Stimulated activated naive B cell treated with anti-CD40 and anti-IgM and Interleukin-4, amounts not matched to agents 10 μg/mL and 1 μg/mL and 100 μg/mL, for 72 hours (primary cell): ENCODE measurements at regions not wholly inside any gene's neighbourhood (a gene's known extent, or its start where the extent isn't known, plus 50 kb on each side); places are given as distances from the start of the nearest gene placed in this dataset.
"Not testable (repeated sequence)": the region's sequence is repeated elsewhere in the genome, so short reads cannot be mapped to it uniquely, and the experiment has no call there.

Experiments
- ATAC-seq, 2 donors: fragments of 150-1000 bp; cut with Tn5 transposase; replicated peaks; 2 replicates each; pipeline ENCODE4 v1.10.0; 2021; ENCODE audit warnings: moderate library complexity in 1 of 2
- DNase-seq: peaks from one replicate; pipeline ENCODE4 v3.0.0; 2021
- H3K27ac Mint-ChIP-seq: one replicate; pipeline ENCODE4 v1.8.0; 2022; ENCODE audit warnings: mild to moderate bottlenecking, mixed read lengths
- H3K27me3 Mint-ChIP-seq, 2 donors: one replicate each; pipeline ENCODE4 v1.8.0; 2022; ENCODE audit warnings: mixed read lengths in 2 of 2
- H3K36me3 Mint-ChIP-seq, 2 donors: one replicate each; pipeline ENCODE4 v1.8.0; 2022; ENCODE audit warnings: mixed read lengths in 2 of 2, mild to moderate bottlenecking in 1 of 2
- H3K4me1 Mint-ChIP-seq, 2 donors: one replicate each; pipeline ENCODE4 v1.8.0; 2022; ENCODE audit warnings: mixed read lengths in 2 of 2, mild to moderate bottlenecking in 1 of 2
- H3K4me3 Mint-ChIP-seq, 2 donors: one replicate each; pipeline ENCODE4 v1.8.0; 2022; ENCODE audit warnings: mild to moderate bottlenecking in 2 of 2, mixed read lengths in 2 of 2, moderate library complexity in 1 of 2
- H3K9me3 Mint-ChIP-seq, 2 donors: one replicate each; pipeline ENCODE4 v1.8.0; 2022; ENCODE audit warnings: mixed read lengths in 2 of 2, mild to moderate bottlenecking in 1 of 2

- Mint-ChIP-seq H3K4me1 (no peaks in the 10 kb centered on the region), H3K27ac (no peak overlapping the region), H3K27me3 (no peaks in the 10 kb centered on the region), H3K4me3 (no peak overlapping the region), H3K9me3 (peaks cover 4 to 13% of the 10 kb centered on the region in 2 donors), H3K36me3 (no peaks in the 10 kb centered on the region)
- ATAC-seq, result no peak
- no peak for DNase-seq
Measured at GRCh38 chrX:147228153-147228552, 413.6 kb upstream of the CXorf51A start.

DNA sequence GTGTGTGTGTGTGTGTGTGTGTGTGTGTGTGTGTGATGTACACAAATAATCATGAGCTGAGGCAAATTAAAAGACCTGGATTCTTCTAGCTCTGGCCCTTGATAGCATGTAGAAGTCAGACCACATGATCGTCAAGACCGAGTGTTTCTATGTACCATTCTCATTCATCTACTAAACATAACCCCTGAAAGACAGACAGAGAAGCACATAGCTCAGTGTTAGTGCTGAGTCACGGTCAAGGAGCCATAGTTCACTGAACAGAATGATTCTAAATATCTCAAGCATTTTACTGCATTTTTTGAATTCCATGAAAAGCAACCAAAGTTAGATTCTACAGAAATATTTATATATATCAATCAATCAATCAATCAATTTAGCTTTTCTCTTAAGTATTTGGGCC lies 412.3 kb upstream of the CXorf51A start:
- no peak overlapping the region for H3K4me3 Mint-ChIP-seq
- H3K9me3 Mint-ChIP-seq, result peaks cover 4 to 13% of the 10 kb centered on the region in 2 donors
- H3K36me3 Mint-ChIP-seq, result no peaks in the 10 kb centered on the region
- DNase-seq (no peak), ATAC-seq (no peak)
- no peak overlapping the region for H3K27ac Mint-ChIP-seq
- H3K27me3 Mint-ChIP-seq, result no peaks in the 10 kb centered on the region
- H3K4me1 Mint-ChIP-seq, result no peaks in the 10 kb centered on the region

DNA sequence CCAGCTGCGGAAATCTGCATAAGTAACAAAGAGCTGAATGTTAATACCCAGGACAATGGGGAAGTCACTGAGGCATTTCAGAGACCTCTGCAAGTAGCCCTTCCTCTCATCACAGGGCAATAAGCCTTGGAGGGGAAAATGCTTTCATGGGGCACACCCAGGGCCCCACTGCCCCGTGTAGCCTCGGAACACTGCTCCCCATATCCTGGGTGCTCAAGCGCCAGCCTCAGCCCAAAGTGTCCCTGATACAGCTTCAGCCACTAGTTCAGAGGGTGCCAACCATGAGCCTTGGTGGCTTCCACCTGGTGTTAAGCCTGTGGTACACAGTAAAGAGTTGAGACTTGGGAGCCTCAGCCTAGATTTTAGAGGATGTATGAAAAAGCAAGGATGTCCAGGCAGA lies 402.8 kb upstream of the CXorf51A start:
- DNase-seq (no peak), ATAC-seq (no peak)
- Mint-ChIP-seq H3K27me3 (no peaks in the 10 kb centered on the region), H3K4me1 (no peaks in the 10 kb centered on the region), H3K9me3 (peaks cover 0 to under 1% of the 10 kb centered on the region in 2 donors), H3K36me3 (no peaks in the 10 kb centered on the region), H3K4me3 (no peak overlapping the region), H3K27ac (no peak overlapping the region)

- H3K27me3 Mint-ChIP-seq, H3K4me3 Mint-ChIP-seq, H3K4me1 Mint-ChIP-seq, H3K27ac Mint-ChIP-seq, H3K9me3 Mint-ChIP-seq, DNase-seq, ATAC-seq, H3K36me3 Mint-ChIP-seq: not testable (repeated sequence)
Measured at GRCh38 chrX:147200494-147200893, 385.9 kb upstream of the CXorf51A start.

- DNase-seq, result no peak
- Mint-ChIP-seq H3K9me3 (peaks cover 3 to 7% of the 10 kb centered on the region in 2 donors), H3K4me3 (no peak overlapping the region), H3K27ac (no peak overlapping the region), H3K4me1 (no peaks in the 10 kb centered on the region), H3K36me3 (no peaks in the 10 kb centered on the region), H3K27me3 (no peaks in the 10 kb centered on the region)
- no peak for ATAC-seq
Measured at GRCh38 chrX:147191361-147191760, 376.8 kb upstream of the CXorf51A start.

GRCh38 chrX:147183161-147183560 lies 368.6 kb upstream of the CXorf51A start:
- H3K4me1 Mint-ChIP-seq, result no peaks in the 10 kb centered on the region
- no peak overlapping the region for H3K27ac Mint-ChIP-seq
- no peak overlapping the region for H3K4me3 Mint-ChIP-seq
- H3K9me3 Mint-ChIP-seq, result no peaks in the 10 kb centered on the region
- DNase-seq (no peak), ATAC-seq (peak; percentile 16 to 31)
- no peaks in the 10 kb centered on the region for H3K36me3 Mint-ChIP-seq
- H3K27me3 Mint-ChIP-seq, result no peaks in the 10 kb centered on the region

DNA sequence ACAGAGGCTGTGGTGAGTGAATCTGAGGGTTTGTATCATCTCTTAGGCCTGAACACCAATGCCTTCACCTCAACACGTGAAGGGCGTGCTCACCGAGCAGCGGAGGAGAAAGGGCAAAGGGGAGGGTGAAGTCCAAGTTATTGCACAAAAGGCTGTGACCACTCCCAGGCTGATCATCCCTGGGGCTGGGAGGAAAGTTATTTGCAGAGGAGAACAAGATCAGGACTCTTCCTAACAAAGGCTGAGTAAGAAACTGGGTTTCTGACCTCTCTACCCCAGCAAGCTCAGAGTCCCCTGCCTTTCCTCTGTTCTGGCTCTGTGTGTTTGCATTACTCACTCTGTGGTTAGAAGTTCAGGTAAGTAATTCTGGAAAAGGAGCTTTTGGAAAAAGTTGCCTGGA lies 366.3 kb upstream of the CXorf51A start:
- H3K4me3 Mint-ChIP-seq, result no peak overlapping the region
- H3K27ac Mint-ChIP-seq, result no peak overlapping the region
- H3K9me3 Mint-ChIP-seq, result no peaks in the 10 kb centered on the region
- H3K4me1 Mint-ChIP-seq, result no peaks in the 10 kb centered on the region
- DNase-seq, result no peak
- no peak for ATAC-seq
- no peaks in the 10 kb centered on the region for H3K27me3 Mint-ChIP-seq
- no peaks in the 10 kb centered on the region for H3K36me3 Mint-ChIP-seq

DNA sequence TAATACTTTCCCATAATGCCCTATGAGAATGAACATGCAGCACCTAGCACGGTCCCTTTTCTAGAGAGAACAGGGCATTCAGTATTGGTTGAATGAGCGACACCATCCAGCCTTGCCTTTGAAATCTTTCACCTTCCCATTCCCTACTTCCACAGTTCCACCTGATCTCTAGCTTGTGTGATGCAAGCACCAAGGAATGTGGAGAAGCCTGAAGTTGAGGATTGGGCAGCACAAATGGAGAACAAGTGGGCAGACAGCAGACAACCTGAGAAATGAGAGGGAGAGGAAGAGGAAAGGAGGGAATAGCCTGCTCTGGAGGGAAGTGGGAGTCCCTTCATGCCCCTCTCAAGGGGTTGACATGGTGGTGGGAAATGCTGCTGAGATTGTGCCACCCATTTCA lies 365.1 kb upstream of the CXorf51A start:
- H3K27ac Mint-ChIP-seq, result no peak overlapping the region
- no peaks in the 10 kb centered on the region for H3K36me3 Mint-ChIP-seq
- DNase-seq (no peak), ATAC-seq (no peak)
- H3K27me3 Mint-ChIP-seq, result no peaks in the 10 kb centered on the region
- no peaks in the 10 kb centered on the region for H3K4me1 Mint-ChIP-seq
- no peak overlapping the region for H3K4me3 Mint-ChIP-seq
- H3K9me3 Mint-ChIP-seq, result no peaks in the 10 kb centered on the region

DNA sequence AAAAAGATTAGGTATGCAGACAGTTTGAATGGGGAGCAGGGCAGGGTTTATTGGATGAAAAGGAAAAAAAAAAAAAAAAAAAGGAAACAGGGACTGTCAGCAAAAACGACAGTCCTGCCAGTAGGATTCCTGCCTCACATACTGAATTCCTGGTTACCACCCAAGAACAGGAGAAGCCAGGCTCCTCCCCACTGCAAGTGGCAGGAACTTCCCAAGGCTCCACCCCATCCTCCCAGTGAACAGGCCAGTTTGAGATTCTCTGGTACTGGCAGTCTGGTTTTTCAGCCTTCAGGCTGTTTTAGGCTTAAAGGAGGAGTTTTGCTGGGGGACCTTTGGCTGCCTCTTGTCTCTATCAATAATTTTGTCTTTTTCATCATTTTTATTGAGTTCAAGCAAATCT lies 360.0 kb upstream of the CXorf51A start:
- no peaks in the 10 kb centered on the region for H3K4me1 Mint-ChIP-seq

GRCh38 chrX:147173594-147173993 lies 359.1 kb upstream of the CXorf51A start:
- ATAC-seq (no peak), DNase-seq (no peak)
- H3K27ac Mint-ChIP-seq, result no peak overlapping the region
- H3K27me3 Mint-ChIP-seq, result no peaks in the 10 kb centered on the region
- no peaks in the 10 kb centered on the region for H3K4me1 Mint-ChIP-seq
- no peak overlapping the region for H3K4me3 Mint-ChIP-seq
- H3K36me3 Mint-ChIP-seq, result no peaks in the 10 kb centered on the region
- H3K9me3 Mint-ChIP-seq, result peaks cover 1 to 3% of the 10 kb centered on the region in 2 donors

More for the DNA sequence above, 360.0 kb upstream of the CXorf51A start:
- Mint-ChIP-seq H3K27me3 (no peaks in the 10 kb centered on the region), H3K9me3 (no peaks in the 10 kb centered on the region), H3K27ac (no peak overlapping the region), H3K36me3 (no peaks in the 10 kb centered on the region), H3K4me3 (no peak overlapping the region)
- ATAC-seq (no peak), DNase-seq (no peak)

GRCh38 chrX:147170993-147171392 lies 356.4 kb upstream of the CXorf51A start:
- DNase-seq, result no peak
- H3K9me3 Mint-ChIP-seq, result peaks cover 1 to 3% of the 10 kb centered on the region in 2 donors
- H3K4me3 Mint-ChIP-seq, result no peak overlapping the region
- no peaks in the 10 kb centered on the region for H3K36me3 Mint-ChIP-seq
- no peak for ATAC-seq
- no peak overlapping the region for H3K27ac Mint-ChIP-seq
- H3K4me1 Mint-ChIP-seq, result no peaks in the 10 kb centered on the region
- H3K27me3 Mint-ChIP-seq, result no peaks in the 10 kb centered on the region
